ENCODE measurements at regions not wholly inside any gene's neighbourhood (a gene's known extent, or its start where the extent isn't known, plus 50 kb on each side); places are given as distances from the start of the nearest gene placed in this dataset.

DNA sequence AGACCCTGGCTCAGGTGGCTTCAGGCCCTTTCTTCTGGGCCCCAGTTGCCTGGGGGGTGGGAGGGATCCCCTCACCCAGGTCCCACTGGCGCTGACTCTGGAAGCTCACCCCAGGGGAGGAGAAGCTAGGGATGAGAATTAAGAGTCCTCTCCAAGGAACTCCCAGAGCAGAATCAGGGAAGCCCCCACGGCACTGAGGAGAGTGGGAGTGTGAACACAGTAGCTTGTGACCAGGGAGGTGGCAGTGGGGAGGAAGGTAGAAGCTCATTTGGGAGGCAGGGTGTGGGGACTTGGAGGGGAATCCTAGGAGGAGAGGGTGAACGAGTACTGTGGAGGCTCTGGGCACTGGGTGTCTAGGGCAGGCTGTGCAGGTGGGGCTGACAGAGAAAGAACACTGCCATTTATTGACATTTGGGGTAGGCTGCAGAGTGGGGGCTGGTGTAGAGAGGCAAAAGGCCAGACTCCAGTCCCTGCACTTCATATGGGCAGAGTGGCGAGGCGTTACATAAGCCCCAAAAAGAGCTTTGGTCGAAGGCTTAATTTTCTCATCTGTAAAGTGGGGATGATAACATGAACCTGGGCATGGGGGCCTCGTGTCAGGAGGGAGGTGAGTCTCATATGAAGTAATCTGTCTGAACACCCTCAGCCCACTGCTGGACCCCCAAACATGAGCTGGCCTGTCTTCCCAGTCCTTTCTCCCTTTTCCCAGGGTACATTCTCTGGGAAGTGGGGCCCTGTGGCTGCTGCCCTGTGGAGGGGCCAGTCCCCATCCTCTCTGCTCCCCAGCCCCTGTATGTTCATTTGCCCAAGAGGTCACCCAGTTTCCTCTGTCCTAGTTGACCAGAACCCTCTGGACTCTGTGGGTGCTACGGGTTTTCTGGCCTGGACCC lies 80.5 kb downstream of the VEGFA start:
- TF ChIP-seq, protein P1, sequence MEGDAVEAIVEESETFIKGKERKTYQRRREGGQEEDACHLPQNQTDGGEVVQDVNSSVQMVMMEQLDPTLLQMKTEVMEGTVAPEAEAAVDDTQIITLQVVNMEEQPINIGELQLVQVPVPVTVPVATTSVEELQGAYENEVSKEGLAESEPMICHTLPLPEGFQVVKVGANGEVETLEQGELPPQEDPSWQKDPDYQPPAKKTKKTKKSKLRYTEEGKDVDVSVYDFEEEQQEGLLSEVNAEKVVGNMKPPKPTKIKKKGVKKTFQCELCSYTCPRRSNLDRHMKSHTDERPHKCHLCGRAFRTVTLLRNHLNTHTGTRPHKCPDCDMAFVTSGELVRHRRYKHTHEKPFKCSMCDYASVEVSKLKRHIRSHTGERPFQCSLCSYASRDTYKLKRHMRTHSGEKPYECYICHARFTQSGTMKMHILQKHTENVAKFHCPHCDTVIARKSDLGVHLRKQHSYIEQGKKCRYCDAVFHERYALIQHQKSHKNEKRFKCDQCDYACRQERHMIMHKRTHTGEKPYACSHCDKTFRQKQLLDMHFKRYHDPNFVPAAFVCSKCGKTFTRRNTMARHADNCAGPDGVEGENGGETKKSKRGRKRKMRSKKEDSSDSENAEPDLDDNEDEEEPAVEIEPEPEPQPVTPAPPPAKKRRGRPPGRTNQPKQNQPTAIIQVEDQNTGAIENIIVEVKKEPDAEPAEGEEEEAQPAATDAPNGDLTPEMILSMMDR (IDR thresholded peaks at IDR 0.05), result no peak
- TF ChIP-seq POLR2A (IDR thresholded peaks at IDR 0.05), result no peak

Measured in breast epithelium (tissue), 3 donors.